Esophagus squamous epithelium (tissue), 5 donors: ENCODE measurements at regions not wholly inside any gene's neighbourhood (a gene's known extent, or its start where the extent isn't known, plus 50 kb on each side); places are given as distances from the start of the nearest gene placed in this dataset.

Experiments
- DNase-seq: peaks from one replicate; lab custom pipeline; 2025; lab: John Stamatoyannopoulos, UW
- H3K27ac ChIP-seq, 4 donors: fragments of 200-600 bp; sonication (generic); one replicate each; pipeline ENCODE4 v1.5.1; 2016 to 2019; ENCODE audit warnings: mild to moderate bottlenecking in 1 of 4
- H3K27me3 ChIP-seq, 4 donors: fragments of 200-600 bp; sonication (generic); 1 replicate in 3 of 4; 2 replicates in 1 of 4; pipeline versions ENCODE4 v1.5.1 to v1.6.0; 2017 to 2021; ENCODE audit warnings: antibody characterized with exemption in 1 of 4
- H3K36me3 ChIP-seq, 3 donors: fragments of 200-600 bp; sonication (generic); one replicate each; pipeline ENCODE4 v1.5.1; 2016 to 2019
- H3K4me1 ChIP-seq, 3 donors: fragments of 200-600 bp; sonication (generic); one replicate each; pipeline ENCODE4 v1.5.1; 2017 to 2019
- H3K4me3 ChIP-seq, 4 donors: fragments of 200-600 bp; sonication (generic); 1 replicate in 3 of 4; 2 replicates in 1 of 4; pipeline ENCODE4 v1.5.1; 2016 to 2019; ENCODE audit warnings: mild to moderate bottlenecking in 2 of 4, moderate library complexity in 1 of 4
- H3K9me3 ChIP-seq, 3 donors: fragments of 200-600 bp; sonication (generic); one replicate each; pipeline ENCODE4 v1.5.1; 2016 to 2019
- POLR2A ChIP-seq, 4 donors: fragments of 450-650 bp; IDR thresholded peaks; one replicate each; pipeline ENCODE4 v1.6.1; 2017; ENCODE audit warnings: antibody characterized with exemption in 4 of 4, mild to moderate bottlenecking in 4 of 4, moderate library complexity in 3 of 4
- WGBS, 2 donors: methylation state at CpG; one replicate each; pipeline ENCODE4 v1.1.5; 2018; 5-methylcytosine and 5-hydroxymethylcytosine counted together
- intact Hi-C: fragments of 100-400 bp; cut with DNase I; formaldehyde crosslinking; loops from one replicate; pipeline ENCODE4 v1.15.0; 2022
- TF ChIP-seq, protein P1 (sequence below), 6 experiments: fragments of 450-650 bp in 4 of 6; fragments of 200-600 bp in 2 of 6; sonication (generic) in 2 of 6; IDR thresholded peaks; one replicate each; pipeline ENCODE4 v1.5.1; 2016 to 2019; ENCODE audit warnings: antibody characterized with exemption in 6 of 6, mild to moderate bottlenecking in 4 of 6, moderate library complexity in 4 of 6
- donor health status: DM: yes; HTN: yes; CAD: no.

DNA sequence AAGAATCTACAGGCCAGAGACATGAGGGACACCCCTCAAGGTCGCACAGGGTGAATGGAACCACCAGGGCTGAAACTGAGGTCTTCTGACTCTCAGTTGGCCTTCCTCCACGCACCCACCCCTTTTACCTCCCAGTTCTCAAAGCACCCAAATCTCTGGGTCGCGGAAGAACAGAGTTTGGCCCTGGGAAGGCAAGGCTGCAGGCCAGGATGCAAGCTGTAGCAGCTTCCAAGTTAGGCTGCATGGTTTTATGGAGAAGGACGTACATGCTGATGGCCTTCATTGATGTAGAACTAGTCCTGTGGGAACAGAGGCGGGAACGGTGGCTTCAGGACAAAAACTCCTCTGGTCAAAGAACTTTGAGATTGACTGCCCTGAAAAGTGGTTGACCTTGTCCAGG lies 143.5 kb upstream of the B3GAT1 start:
- 77 to 84% methylated on average over 4 to 5 of the region's 7 CpGs for WGBS, 2 donors
- intact Hi-C loops: no loop called here
- H3K36me3 ChIP-seq: no peaks in the 10 kb centered on the region
- no peak for TF ChIP-seq POLR2A (IDR thresholded peaks at IDR 0.05)
- TF ChIP-seq, protein P1, sequence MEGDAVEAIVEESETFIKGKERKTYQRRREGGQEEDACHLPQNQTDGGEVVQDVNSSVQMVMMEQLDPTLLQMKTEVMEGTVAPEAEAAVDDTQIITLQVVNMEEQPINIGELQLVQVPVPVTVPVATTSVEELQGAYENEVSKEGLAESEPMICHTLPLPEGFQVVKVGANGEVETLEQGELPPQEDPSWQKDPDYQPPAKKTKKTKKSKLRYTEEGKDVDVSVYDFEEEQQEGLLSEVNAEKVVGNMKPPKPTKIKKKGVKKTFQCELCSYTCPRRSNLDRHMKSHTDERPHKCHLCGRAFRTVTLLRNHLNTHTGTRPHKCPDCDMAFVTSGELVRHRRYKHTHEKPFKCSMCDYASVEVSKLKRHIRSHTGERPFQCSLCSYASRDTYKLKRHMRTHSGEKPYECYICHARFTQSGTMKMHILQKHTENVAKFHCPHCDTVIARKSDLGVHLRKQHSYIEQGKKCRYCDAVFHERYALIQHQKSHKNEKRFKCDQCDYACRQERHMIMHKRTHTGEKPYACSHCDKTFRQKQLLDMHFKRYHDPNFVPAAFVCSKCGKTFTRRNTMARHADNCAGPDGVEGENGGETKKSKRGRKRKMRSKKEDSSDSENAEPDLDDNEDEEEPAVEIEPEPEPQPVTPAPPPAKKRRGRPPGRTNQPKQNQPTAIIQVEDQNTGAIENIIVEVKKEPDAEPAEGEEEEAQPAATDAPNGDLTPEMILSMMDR (IDR thresholded peaks at IDR 0.05): no peak
- no peak overlapping the region for H3K4me3 ChIP-seq
- peaks cover 0 to 18% (median 0%) of the 10 kb centered on the region in 4 donors for H3K27me3 ChIP-seq
- peaks cover 0 to 6% (median 0%) of the 10 kb centered on the region in 3 donors for H3K4me1 ChIP-seq
- DNase-seq: no peak
- no peaks in the 10 kb centered on the region for H3K9me3 ChIP-seq
- no peak overlapping the region for H3K27ac ChIP-seq

DNA sequence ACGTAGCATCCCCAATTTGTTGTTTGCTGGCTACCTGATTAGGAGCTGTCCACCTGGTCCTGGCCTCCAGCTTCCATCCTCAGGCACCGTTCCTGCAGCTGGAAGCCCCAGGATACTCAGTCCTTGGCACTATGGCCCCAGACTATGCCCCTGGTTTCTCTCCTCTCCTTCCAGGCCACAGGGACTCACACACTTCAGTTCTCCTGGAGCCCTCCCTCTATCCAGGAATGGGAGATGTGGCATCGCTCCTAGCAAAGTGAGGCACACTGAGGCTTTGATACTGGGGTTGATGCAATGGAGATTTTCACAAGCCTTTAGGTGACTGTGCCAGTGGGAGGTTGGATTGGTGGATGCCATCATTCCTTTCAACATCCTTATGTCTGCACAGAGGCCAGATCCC lies 142.8 kb upstream of the B3GAT1 start:
- TF ChIP-seq POLR2A (IDR thresholded peaks at IDR 0.05): no peak

DNA sequence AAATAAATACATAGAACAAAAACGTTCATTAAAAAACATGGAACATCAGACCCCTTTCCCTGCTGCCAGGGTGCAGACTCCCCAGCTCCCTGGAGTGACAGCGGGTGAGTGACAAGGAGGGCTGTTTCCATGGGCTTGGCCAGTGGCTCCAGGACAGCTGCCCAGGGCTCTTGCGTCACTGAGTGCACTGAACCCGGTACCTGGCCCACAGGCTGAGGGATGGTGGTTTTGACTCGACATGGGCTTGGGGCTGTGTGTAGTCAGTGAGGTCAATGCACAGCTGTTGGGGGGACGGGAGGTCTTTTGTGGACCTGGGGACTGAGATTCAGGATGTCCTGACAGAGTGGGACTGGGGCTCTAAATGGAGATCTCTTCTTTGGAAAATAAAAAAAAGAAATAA lies 142.1 kb upstream of the B3GAT1 start:
- DNase-seq: no peak
- no peaks in the 10 kb centered on the region for H3K9me3 ChIP-seq
- peaks cover 0 to 6% (median 0%) of the 10 kb centered on the region in 3 donors for H3K4me1 ChIP-seq
- WGBS, 2 donors: 69 to 78% methylated on average over 5 of the region's 6 CpGs
- H3K36me3 ChIP-seq: no peaks in the 10 kb centered on the region
- H3K27me3 ChIP-seq: peaks cover 0 to 12% (median 0%) of the 10 kb centered on the region in 4 donors
- H3K4me3 ChIP-seq: no peak overlapping the region
- TF ChIP-seq POLR2A (IDR thresholded peaks at IDR 0.05): no peak
- TF ChIP-seq, protein P1 (IDR thresholded peaks at IDR 0.05): no peak
- H3K27ac ChIP-seq: no peak overlapping the region
- intact Hi-C loops: no loop called here

More for the DNA sequence above, 142.8 kb upstream of the B3GAT1 start:
- peaks cover 0 to 6% (median 0%) of the 10 kb centered on the region in 3 donors for H3K4me1 ChIP-seq
- H3K27ac ChIP-seq: no peak overlapping the region
- no peaks in the 10 kb centered on the region for H3K9me3 ChIP-seq
- WGBS, 2 donors: 61 to 78% methylated on average over 3 of the region's 3 CpGs
- peaks cover 0 to 18% (median 0%) of the 10 kb centered on the region in 4 donors for H3K27me3 ChIP-seq
- intact Hi-C loops: no loop called here
- H3K4me3 ChIP-seq: no peak overlapping the region
- no peak for DNase-seq
- no peaks in the 10 kb centered on the region for H3K36me3 ChIP-seq

DNA sequence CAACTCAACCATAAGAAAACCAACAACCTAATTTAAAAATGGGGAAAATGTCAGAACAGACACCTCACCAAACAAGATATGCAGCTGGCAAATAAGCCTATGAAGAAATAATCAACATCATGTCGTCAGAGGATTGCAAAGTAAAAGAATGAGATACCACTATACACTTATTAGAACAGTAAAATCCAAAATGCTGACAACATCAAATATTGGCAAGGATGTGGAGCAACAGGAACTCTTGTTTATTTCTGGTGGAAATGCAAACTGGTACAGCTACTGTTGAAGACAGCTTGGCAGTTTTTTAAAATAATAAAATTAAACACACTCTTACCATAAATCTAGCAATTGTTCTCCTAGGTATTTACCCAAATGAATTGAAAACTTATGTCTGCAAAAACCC lies 140.7 kb upstream of the B3GAT1 start:
- WGBS, 2 donors: 20 to 53% methylated on average over 1 of the region's 1 CpG
- Histone ChIP-seq H3K27me3 (no peaks in the 10 kb centered on the region), H3K36me3 (no peaks in the 10 kb centered on the region), H3K27ac (no peak overlapping the region), H3K4me3 (no peak overlapping the region), H3K4me1 (peaks cover 0 to 6% (median 0%) of the 10 kb centered on the region in 3 donors), H3K9me3 (no peaks in the 10 kb centered on the region)
- intact Hi-C loops: no loop called here
- no peak for DNase-seq
- TF ChIP-seq POLR2A (IDR thresholded peaks at IDR 0.05): no peak
- TF ChIP-seq, protein P1 (IDR thresholded peaks at IDR 0.05): no peak

DNA sequence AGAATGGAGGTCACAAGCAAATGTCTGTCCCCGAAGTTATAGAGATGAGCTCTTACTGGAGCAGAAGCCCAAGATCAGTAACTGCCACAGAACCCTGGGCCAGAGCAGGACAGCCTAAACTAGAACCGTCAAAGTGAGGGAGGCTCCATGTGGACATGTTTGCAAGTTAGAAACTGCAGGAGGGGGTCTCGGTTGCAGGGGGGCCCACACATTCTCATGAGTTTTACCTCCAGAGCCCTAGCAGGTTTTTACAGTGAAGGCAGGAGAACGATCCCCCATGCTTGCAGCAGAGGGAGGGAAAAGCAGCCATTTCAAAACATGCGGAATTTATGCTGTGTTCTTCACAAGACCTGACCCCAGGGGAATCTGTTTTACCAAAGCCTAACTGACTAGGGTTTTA lies 133.5 kb upstream of the B3GAT1 start:
- 74 to 79% methylated on average over 5 of the region's 5 CpGs for WGBS, 2 donors
- intact Hi-C loops: no loop called here
- H3K9me3 ChIP-seq: no peaks in the 10 kb centered on the region
- no peak overlapping the region for H3K4me3 ChIP-seq
- H3K27me3 ChIP-seq: no peaks in the 10 kb centered on the region
- no peaks in the 10 kb centered on the region for H3K36me3 ChIP-seq
- TF ChIP-seq POLR2A (IDR thresholded peaks at IDR 0.05): no peak
- TF ChIP-seq, protein P1 (IDR thresholded peaks at IDR 0.05): no peak
- DNase-seq: no peak
- H3K4me1 ChIP-seq: peaks cover 0 to 6% (median 0%) of the 10 kb centered on the region in 3 donors
- no peak overlapping the region for H3K27ac ChIP-seq
